GM23338 (cell line): ENCODE measurements at regions not wholly inside any gene's neighbourhood (a gene's known extent, or its start where the extent isn't known, plus 50 kb on each side); places are given as distances from the start of the nearest gene placed in this dataset.

Experiments used
- ATAC-seq: fragments of 200-7000 bp; cut with Tn5 transposase; 3 replicates; pipeline ENCODE4 v1.9.1; 2020
- DNase-seq: peaks from one replicate; pipeline ENCODE4 v3.0.0-alpha.2; 2015; ENCODE audit warnings: low spot score
- H2AFZ ChIP-seq: fragments of 200-600 bp; sonication (generic); 2 replicates; pipeline ENCODE4 v1.8.0; 2016; ENCODE audit warnings: antibody characterized with exemption, mild to moderate bottlenecking, moderate library complexity
- H3F3A ChIP-seq: fragments of 200-600 bp; sonication (generic); replicated peaks from 2 replicates; pipeline ENCODE4 v1.8.0; 2017; ENCODE audit warnings: antibody characterized with exemption, mixed run types, low read depth
- H3K27ac ChIP-seq: fragments of 200-600 bp; sonication (generic); 2 replicates; pipeline ENCODE4 v1.6.1; 2016; ENCODE audit warnings: low read depth
- H3K27me3 ChIP-seq: fragments of 200-600 bp; sonication (generic); 2 replicates; pipeline ENCODE4 v1.8.0; 2016; ENCODE audit warnings: mild to moderate bottlenecking, mixed run types, moderate library complexity; ENCODE audit not compliant: insufficient read depth
- H3K36me3 ChIP-seq: fragments of 200-600 bp; sonication (generic); 2 replicates; pipeline ENCODE4 v1.8.0; 2016; ENCODE audit warnings: mild to moderate bottlenecking; ENCODE audit not compliant: insufficient read depth
- H3K4me1 ChIP-seq: fragments of 200-600 bp; sonication (generic); 2 replicates; pipeline ENCODE4 v1.8.0; 2016; ENCODE audit warnings: mild to moderate bottlenecking, moderate library complexity; ENCODE audit not compliant: insufficient read depth
- H3K4me2 ChIP-seq: fragments of 200-600 bp; sonication (generic); 2 replicates; pipeline ENCODE4 v1.7.1; 2017; ENCODE audit warnings: mixed run types
- H3K4me3 ChIP-seq: fragments of 200-600 bp; sonication (generic); 2 replicates; pipeline ENCODE4 v1.6.1; 2016; ENCODE audit warnings: mixed run types
- H3K79me2 ChIP-seq: fragments of 200-600 bp; sonication (generic); replicated peaks from 2 replicates; pipeline ENCODE4 v1.8.0; 2017; ENCODE audit warnings: mild to moderate bottlenecking; ENCODE audit not compliant: insufficient read depth
- H3K9me2 ChIP-seq: fragments of 200-600 bp; sonication (generic); 2 replicates; pipeline ENCODE4 v1.8.0; 2017; ENCODE audit not compliant: insufficient read depth
- H4K20me1 ChIP-seq: fragments of 200-600 bp; sonication (generic); replicated peaks from 2 replicates; pipeline ENCODE4 v1.8.0; 2017; ENCODE audit warnings: mild to moderate bottlenecking; ENCODE audit not compliant: insufficient read depth
- H3K27ac Mint-ChIP-seq: 2 replicates; pipeline ENCODE4 v1.8.0; 2020; ENCODE audit warnings: inconsistent platforms, mild to moderate bottlenecking, moderate library complexity, mixed read lengths
- H3K27me3 Mint-ChIP-seq: 3 replicates; pipeline ENCODE4 v1.8.0; 2022; ENCODE audit warnings: low read depth, mild to moderate bottlenecking, moderate library complexity, mixed read lengths, inconsistent platforms; ENCODE audit not compliant: insufficient read depth, poor library complexity
- H3K36me3 Mint-ChIP-seq: 3 replicates; pipeline ENCODE4 v1.8.0; 2021; ENCODE audit warnings: low read depth, mild to moderate bottlenecking, inconsistent platforms, moderate library complexity, mixed read lengths
- H3K4me1 Mint-ChIP-seq: 3 replicates; pipeline ENCODE4 v1.8.0; 2020; ENCODE audit warnings: mild to moderate bottlenecking, inconsistent platforms, mixed read lengths
- H3K4me3 Mint-ChIP-seq: 3 replicates; pipeline ENCODE4 v1.8.0; 2021; ENCODE audit warnings: moderate library complexity, mild to moderate bottlenecking, inconsistent platforms, mixed read lengths
- H3K9me3 Mint-ChIP-seq: 3 replicates; pipeline ENCODE4 v1.8.0; 2020; ENCODE audit warnings: moderate library complexity, mild to moderate bottlenecking, inconsistent platforms, mixed read lengths
- CREB1 ChIP-seq: fragments of 250-450 bp; sonication (Bioruptor Pico); IDR thresholded peaks from 2 replicates; pipeline ENCODE4 v1.5.0; 2020; ENCODE audit warnings: low read depth, mild to moderate bottlenecking, moderate library complexity
- CTCF ChIP-seq, 2 experiments: fragments of 200-600 bp in 1 of 2; sonication (generic) in 1 of 2; conservative IDR thresholded peaks; 2 replicates each; pipeline versions ENCODE4 v1.5.1 to v1.6.1; 2016 to 2017; ENCODE audit warnings: antibody characterized with exemption in 2 of 2, low read depth in 2 of 2, mild to moderate bottlenecking in 2 of 2, moderate library complexity in 1 of 2
- ETS1 ChIP-seq: IDR thresholded peaks from 2 replicates; pipeline ENCODE4 v1.6.1; 2016; ENCODE audit warnings: antibody characterized with exemption
- EZH2 ChIP-seq: fragments of 200-600 bp; sonication (generic); IDR thresholded peaks from one replicate; pipeline ENCODE4 v1.8.0; 2017; ENCODE audit warnings: antibody characterized with exemption, mild to moderate bottlenecking, low read depth; ENCODE audit not compliant: unreplicated experiment
- EZH2phosphoT487 ChIP-seq: fragments of 200-600 bp; sonication (generic); IDR thresholded peaks from one replicate; pipeline ENCODE4 v1.8.1; 2018; ENCODE audit warnings: antibody characterized with exemption; ENCODE audit not compliant: unreplicated experiment
- JUNB ChIP-seq: IDR thresholded peaks from one replicate; pipeline ENCODE4 v1.6.1; 2016; ENCODE audit warnings: antibody characterized with exemption; ENCODE audit not compliant: unreplicated experiment
- NANOG ChIP-seq: IDR thresholded peaks from 2 replicates; pipeline ENCODE4 v1.6.1; 2016; ENCODE audit warnings: antibody characterized with exemption, borderline replicate concordance
- POLR2AphosphoS5 ChIP-seq: IDR thresholded peaks from 2 replicates; pipeline ENCODE4 v1.6.1; 2016; ENCODE audit warnings: antibody characterized with exemption, low read depth
- REST ChIP-seq: IDR thresholded peaks from one replicate; pipeline ENCODE4 v1.6.1; 2018; ENCODE audit warnings: antibody characterized with exemption; ENCODE audit not compliant: unreplicated experiment
- STAT1 ChIP-seq: IDR thresholded peaks from one replicate; pipeline ENCODE4 v1.6.1; 2016; ENCODE audit warnings: antibody characterized with exemption; ENCODE audit not compliant: unreplicated experiment
- ZNF114 ChIP-seq: fragments of 250-450 bp; sonication (Bioruptor Pico); IDR thresholded peaks from 2 replicates; pipeline ENCODE4 v1.5.0; 2020; ENCODE audit warnings: mild to moderate bottlenecking, moderate library complexity
- ZNF331 ChIP-seq: fragments of 250-450 bp; sonication (Bioruptor Pico); IDR thresholded peaks from 2 replicates; pipeline ENCODE4 v1.5.0; 2020; ENCODE audit warnings: low read depth, mild to moderate bottlenecking, moderate library complexity
- ZNF462 ChIP-seq: fragments of 250-450 bp; sonication (Bioruptor Pico); IDR thresholded peaks from 2 replicates; pipeline ENCODE4 v1.5.0; 2020; ENCODE audit warnings: mild to moderate bottlenecking, moderate library complexity

- no peak for TF ChIP-seq EZH2
- TF ChIP-seq ZNF331 (CRISPR knock-in tag) = no peak
- no peak for TF ChIP-seq JUNB
- TF ChIP-seq POLR2AphosphoS5 = no peak
- no peak for TF ChIP-seq CTCF (conservative IDR thresholded peaks at IDR 0.05; ENCODE audit: low read depth in 2 of 2)
- no peak for TF ChIP-seq NANOG
- no peak for TF ChIP-seq ZNF462 (CRISPR knock-in tag)
- no peak for TF ChIP-seq ETS1
- no peak for TF ChIP-seq ZNF114 (CRISPR knock-in tag)
- TF ChIP-seq CREB1 = no peak
- TF ChIP-seq REST = no peak
- no peak for TF ChIP-seq EZH2phosphoT487
- no peak for TF ChIP-seq STAT1
- Histone ChIP-seq H3K79me2 (no peaks in the 10 kb centered on the region), H3K27me3 (no peaks in the 10 kb centered on the region), H3F3A (no peaks in the 10 kb centered on the region), H3K4me1 (no peaks in the 10 kb centered on the region), H4K20me1 (no peaks in the 10 kb centered on the region), H3K36me3 (no peaks in the 10 kb centered on the region), H3K4me3 (no peak overlapping the region), H3K27ac (no peak overlapping the region), H2AFZ (no peak overlapping the region; the same call in 1 of the 2 replicates), H3K9me2 (no peaks in the 10 kb centered on the region), H3K4me2 (no peak overlapping the region)
- DNase-seq = no peak
- no peak overlapping the region for H3K4me3 Mint-ChIP-seq
- H3K4me1 Mint-ChIP-seq = peaks cover 10% of the 10 kb centered on the region; the same call in 2 of the 3 replicates
- ATAC-seq = peak; percentile 23; the same call in 1 of the 3 replicates
- no peak overlapping the region for H3K27ac Mint-ChIP-seq
- no peaks in the 10 kb centered on the region for H3K9me3 Mint-ChIP-seq
- peaks cover 16% of the 10 kb centered on the region for H3K27me3 Mint-ChIP-seq
- no peaks in the 10 kb centered on the region for H3K36me3 Mint-ChIP-seq
Observed at GRCh38 chr4:3662516-3662915, 103.7 kb upstream of the ADRA2C start.
